ENCODE measurements at regions not wholly inside any gene's neighbourhood (a gene's known extent, or its start where the extent isn't known, plus 50 kb on each side); places are given as distances from the start of the nearest gene placed in this dataset.
A peak's percentile ranks its signal among the peaks of the same experiment; 100 is the strongest.

- DNase-seq (ENCODE audit: low read depth in 3 of 3), result no peak
Observed at GRCh38 chr4:14695095-14695845, 307.0 kb upstream of the CPEB2 start.

GRCh38 chr4:14700083-14700482, 302.2 kb upstream of the CPEB2 start:
- no peak for DNase-seq (ENCODE audit: low read depth in 3 of 3)

GRCh38 chr4:14700544-14700943, 301.7 kb upstream of the CPEB2 start:
- no peak for DNase-seq (ENCODE audit: low read depth in 3 of 3)

- no peak for DNase-seq (ENCODE audit: low read depth in 3 of 3)
Observed at GRCh38 chr4:14701389-14701788, 300.9 kb upstream of the CPEB2 start.

- no peak for DNase-seq (ENCODE audit: low read depth in 3 of 3)
Observed at GRCh38 chr4:14701896-14702295, 300.4 kb upstream of the CPEB2 start.

GRCh38 chr4:14708574-14708973, 293.7 kb upstream of the CPEB2 start:
- no peak for DNase-seq (ENCODE audit: low read depth in 3 of 3)

GRCh38 chr4:14711259-14711658, 291.0 kb upstream of the CPEB2 start:
- DNase-seq (ENCODE audit: low read depth in 3 of 3), result no peak

GRCh38 chr4:14716691-14717090, 285.6 kb upstream of the CPEB2 start:
- DNase-seq (ENCODE audit: low read depth in 3 of 3), result no peak

GRCh38 chr4:14719053-14719452, 283.2 kb upstream of the CPEB2 start:
- no peak for DNase-seq (ENCODE audit: low read depth in 3 of 3)

- no peak for DNase-seq (ENCODE audit: low read depth in 3 of 3)
Observed at GRCh38 chr4:14726441-14726840, 275.8 kb upstream of the CPEB2 start.

GRCh38 chr4:14726877-14727361, 275.4 kb upstream of the CPEB2 start:
- no peak for DNase-seq (ENCODE audit: low read depth in 3 of 3)

GRCh38 chr4:14729282-14730000, 272.8 kb upstream of the CPEB2 start:
- DNase-seq (ENCODE audit: low read depth in 3 of 3), result no peak

- no peak for DNase-seq (ENCODE audit: low read depth in 3 of 3)
Observed at GRCh38 chr4:14742054-14742453, 260.2 kb upstream of the CPEB2 start.

- DNase-seq (ENCODE audit: low read depth in 3 of 3), result no peak
Observed at GRCh38 chr4:14743172-14743571, 259.1 kb upstream of the CPEB2 start.

- no peak for DNase-seq (ENCODE audit: low read depth in 3 of 3)
Observed at GRCh38 chr4:14743601-14744000, 258.7 kb upstream of the CPEB2 start.

GRCh38 chr4:14744346-14744745, 257.9 kb upstream of the CPEB2 start:
- no peak for DNase-seq (ENCODE audit: low read depth in 3 of 3)

- peak in 1 of 3 donors; percentile 10 for DNase-seq (ENCODE audit: low read depth in 3 of 3)
Observed at GRCh38 chr4:14749910-14750309, 252.4 kb upstream of the CPEB2 start.

- no peak for DNase-seq (ENCODE audit: low read depth in 3 of 3)
Observed at GRCh38 chr4:14752341-14753046, 249.8 kb upstream of the CPEB2 start.

GRCh38 chr4:14767142-14767541, 235.1 kb upstream of the CPEB2 start:
- no peak for DNase-seq (ENCODE audit: low read depth in 3 of 3)

- no peak for DNase-seq (ENCODE audit: low read depth in 3 of 3)
Observed at GRCh38 chr4:14768449-14768848, 233.8 kb upstream of the CPEB2 start.

GRCh38 chr4:14769993-14770392, 232.3 kb upstream of the CPEB2 start:
- no peak for DNase-seq (ENCODE audit: low read depth in 3 of 3)

GRCh38 chr4:14771094-14771493, 231.2 kb upstream of the CPEB2 start:
- DNase-seq (ENCODE audit: low read depth in 3 of 3), result no peak
